ENCODE measurements at regions not wholly inside any gene's neighbourhood (a gene's known extent, or its start where the extent isn't known, plus 50 kb on each side); places are given as distances from the start of the nearest gene placed in this dataset.

- TF ChIP-seq YY2 (tag by site-specific recombination; IDR thresholded peaks at IDR 0.05): no peak
Measured at GRCh38 chr16:79509906-79510305, 90.6 kb downstream of the MAF start (continued).

DNA sequence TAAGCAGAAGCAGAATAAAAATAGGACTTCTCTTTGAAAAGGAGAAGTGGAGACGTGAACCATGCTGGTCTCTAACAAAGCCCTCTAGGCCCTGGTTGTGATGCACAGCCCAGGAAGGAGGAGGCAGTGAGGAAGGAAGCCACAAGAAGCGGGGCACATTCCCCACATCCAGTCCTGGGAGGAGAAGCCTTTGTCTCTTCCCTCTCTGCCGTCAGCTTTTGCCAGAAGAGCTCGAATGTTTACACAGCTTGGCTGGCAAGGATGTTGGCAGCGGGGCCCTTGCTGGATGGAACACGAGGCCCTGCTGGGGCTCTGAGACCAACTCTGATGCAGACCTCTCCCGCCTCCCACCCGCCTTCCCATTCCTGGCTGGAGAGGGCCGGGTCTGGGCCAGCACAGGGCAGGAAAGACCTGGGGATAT is 91.3 kb downstream of the MAF start:
- no peaks in the 10 kb centered on the region for H3K9me3 ChIP-seq (ENCODE audit: control insufficient read depth, insufficient read depth, low read depth, low read length)
- no peaks in the 10 kb centered on the region for H3K36me3 ChIP-seq (ENCODE audit: control insufficient read depth in 2 of 2, insufficient read depth in 1 of 2, low read length in 2 of 2)
- POLR2A ChIA-PET: no interaction called here
- TF ChIP-seq ZFP3 (tag by site-specific recombination; IDR thresholded peaks at IDR 0.05; ENCODE audit: low read depth) (no peak), BCL11B (tag by site-specific recombination; IDR thresholded peaks at IDR 0.05; ENCODE audit: low read depth) (no peak), ZNF19 (tag by site-specific recombination; IDR thresholded peaks at IDR 0.05; ENCODE audit: low read depth) (no peak)
- TF ChIP-seq, protein P1, sequence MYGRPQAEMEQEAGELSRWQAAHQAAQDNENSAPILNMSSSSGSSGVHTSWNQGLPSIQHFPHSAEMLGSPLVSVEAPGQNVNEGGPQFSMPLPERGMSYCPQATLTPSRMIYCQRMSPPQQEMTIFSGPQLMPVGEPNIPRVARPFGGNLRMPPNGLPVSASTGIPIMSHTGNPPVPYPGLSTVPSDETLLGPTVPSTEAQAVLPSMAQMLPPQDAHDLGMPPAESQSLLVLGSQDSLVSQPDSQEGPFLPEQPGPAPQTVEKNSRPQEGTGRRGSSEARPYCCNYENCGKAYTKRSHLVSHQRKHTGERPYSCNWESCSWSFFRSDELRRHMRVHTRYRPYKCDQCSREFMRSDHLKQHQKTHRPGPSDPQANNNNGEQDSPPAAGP (tag by site-specific recombination; IDR thresholded peaks at IDR 0.05): no peak
- TF ChIP-seq, protein P2, sequence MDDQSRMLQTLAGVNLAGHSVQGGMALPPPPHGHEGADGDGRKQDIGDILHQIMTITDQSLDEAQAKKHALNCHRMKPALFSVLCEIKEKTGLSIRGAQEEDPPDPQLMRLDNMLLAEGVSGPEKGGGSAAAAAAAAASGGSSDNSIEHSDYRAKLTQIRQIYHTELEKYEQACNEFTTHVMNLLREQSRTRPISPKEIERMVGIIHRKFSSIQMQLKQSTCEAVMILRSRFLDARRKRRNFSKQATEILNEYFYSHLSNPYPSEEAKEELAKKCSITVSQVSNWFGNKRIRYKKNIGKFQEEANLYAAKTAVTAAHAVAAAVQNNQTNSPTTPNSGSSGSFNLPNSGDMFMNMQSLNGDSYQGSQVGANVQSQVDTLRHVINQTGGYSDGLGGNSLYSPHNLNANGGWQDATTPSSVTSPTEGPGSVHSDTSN (CRISPR knock-in tag; IDR thresholded peaks at IDR 0.05): no peak
- TF ChIP-seq, protein P3, sequence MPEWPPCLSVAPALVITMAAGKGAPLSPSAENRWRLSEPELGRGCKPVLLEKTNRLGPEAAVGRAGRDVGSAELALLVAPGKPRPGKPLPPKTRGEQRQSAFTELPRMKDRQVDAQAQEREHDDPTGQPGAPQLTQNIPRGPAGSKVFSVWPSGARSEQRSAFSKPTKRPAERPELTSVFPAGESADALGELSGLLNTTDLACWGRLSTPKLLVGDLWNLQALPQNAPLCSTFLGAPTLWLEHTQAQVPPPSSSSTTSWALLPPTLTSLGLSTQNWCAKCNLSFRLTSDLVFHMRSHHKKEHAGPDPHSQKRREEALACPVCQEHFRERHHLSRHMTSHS (tag by site-specific recombination; IDR thresholded peaks at IDR 0.05): no peak
- CTCF ChIA-PET: no interaction called here
- no peaks in the 10 kb centered on the region for H3K4me1 ChIP-seq (ENCODE audit: control insufficient read depth, insufficient read depth, low read length)
- H3K27ac ChIP-seq (ENCODE audit: extremely low read depth, low read depth, low read length): no peak overlapping the region
- no peak overlapping the region for H3K4me3 ChIP-seq (ENCODE audit: low read depth, low read length)

- CTCF ChIA-PET: interaction anchor here (0.6 kb wide), 1 partner anchor 1134 kb away, joined by 3 read pairs; no protein-coding TSS in a partner anchor
- no peaks in the 10 kb centered on the region for H3K4me1 ChIP-seq (ENCODE audit: control insufficient read depth, insufficient read depth, low read length)
- TF ChIP-seq ZNF354C (tag by site-specific recombination; IDR thresholded peaks at IDR 0.05; ENCODE audit: borderline replicate concordance, low read depth): no peak
- TF ChIP-seq RBAK (tag by site-specific recombination; IDR thresholded peaks at IDR 0.05): no peak
- TF ChIP-seq SETDB1 (IDR thresholded peaks at IDR 0.05; ENCODE audit: insufficient read length, low read length): no peak
- no peak for TF ChIP-seq ZNF341 (tag by site-specific recombination; IDR thresholded peaks at IDR 0.05; ENCODE audit: low read depth)
- TF ChIP-seq, protein P4, sequence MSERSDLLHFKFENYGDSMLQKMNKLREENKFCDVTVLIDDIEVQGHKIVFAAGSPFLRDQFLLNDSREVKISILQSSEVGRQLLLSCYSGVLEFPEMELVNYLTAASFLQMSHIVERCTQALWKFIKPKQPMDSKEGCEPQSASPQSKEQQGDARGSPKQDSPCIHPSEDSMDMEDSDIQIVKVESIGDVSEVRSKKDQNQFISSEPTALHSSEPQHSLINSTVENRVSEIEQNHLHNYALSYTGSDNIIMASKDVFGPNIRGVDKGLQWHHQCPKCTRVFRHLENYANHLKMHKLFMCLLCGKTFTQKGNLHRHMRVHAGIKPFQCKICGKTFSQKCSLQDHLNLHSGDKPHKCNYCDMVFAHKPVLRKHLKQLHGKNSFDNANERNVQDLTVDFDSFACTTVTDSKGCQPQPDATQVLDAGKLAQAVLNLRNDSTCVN (tag by site-specific recombination; optimal IDR thresholded peaks at IDR 0.05): no peak
- no peak for TF ChIP-seq FEZF1 (tag by site-specific recombination; IDR thresholded peaks at IDR 0.05)
- TF ChIP-seq ZNF670 (tag by site-specific recombination; IDR thresholded peaks at IDR 0.05; ENCODE audit: low read depth): no peak
- TF ChIP-seq, protein P5, sequence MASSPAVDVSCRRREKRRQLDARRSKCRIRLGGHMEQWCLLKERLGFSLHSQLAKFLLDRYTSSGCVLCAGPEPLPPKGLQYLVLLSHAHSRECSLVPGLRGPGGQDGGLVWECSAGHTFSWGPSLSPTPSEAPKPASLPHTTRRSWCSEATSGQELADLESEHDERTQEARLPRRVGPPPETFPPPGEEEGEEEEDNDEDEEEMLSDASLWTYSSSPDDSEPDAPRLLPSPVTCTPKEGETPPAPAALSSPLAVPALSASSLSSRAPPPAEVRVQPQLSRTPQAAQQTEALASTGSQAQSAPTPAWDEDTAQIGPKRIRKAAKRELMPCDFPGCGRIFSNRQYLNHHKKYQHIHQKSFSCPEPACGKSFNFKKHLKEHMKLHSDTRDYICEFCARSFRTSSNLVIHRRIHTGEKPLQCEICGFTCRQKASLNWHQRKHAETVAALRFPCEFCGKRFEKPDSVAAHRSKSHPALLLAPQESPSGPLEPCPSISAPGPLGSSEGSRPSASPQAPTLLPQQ (tag by site-specific recombination; IDR thresholded peaks at IDR 0.05): no peak
- TF ChIP-seq ZNF112 (tag by site-specific recombination; IDR thresholded peaks at IDR 0.05): no peak
- no peak for TF ChIP-seq BCL11A (tag by site-specific recombination; IDR thresholded peaks at IDR 0.05; ENCODE audit: low read depth)
- no peak overlapping the region for H3K4me3 ChIP-seq (ENCODE audit: low read depth, low read length)
- no peak overlapping the region for H3K27ac ChIP-seq (ENCODE audit: extremely low read depth, low read depth, low read length)
- POLR2A ChIA-PET: no interaction called here
- no peaks in the 10 kb centered on the region for H3K36me3 ChIP-seq (ENCODE audit: control insufficient read depth in 2 of 2, insufficient read depth in 1 of 2, low read length in 2 of 2)
- H3K9me3 ChIP-seq (ENCODE audit: control insufficient read depth, insufficient read depth, low read depth, low read length): no peaks in the 10 kb centered on the region
Measured at GRCh38 chr16:79508294-79508693, 92.2 kb downstream of the MAF start.

Measured in HEK293 (cell line).